ENCODE measurements at regions not wholly inside any gene's neighbourhood (a gene's known extent, or its start where the extent isn't known, plus 50 kb on each side); places are given as distances from the start of the nearest gene placed in this dataset.

DNA sequence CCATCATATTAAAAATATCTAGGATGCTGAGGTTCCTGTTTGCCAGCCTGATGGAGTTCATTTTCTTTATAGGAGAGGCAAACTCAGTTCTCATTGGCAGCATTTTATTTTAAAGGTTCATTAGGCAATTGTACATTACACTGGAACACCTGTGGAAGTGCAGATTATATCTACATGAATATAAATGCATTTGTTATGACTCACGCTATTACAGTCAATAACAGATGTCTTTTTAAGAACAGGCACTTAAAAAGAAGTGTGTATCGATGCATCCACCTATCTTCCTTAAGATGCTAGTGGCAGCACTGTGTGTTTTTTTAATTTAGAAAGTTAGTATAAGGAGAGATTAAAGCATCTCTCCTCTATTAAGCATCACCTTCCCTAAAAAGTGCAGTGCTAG lies 276.5 kb downstream of the PRDM2 start:
- DNase-seq = no peak

DNA sequence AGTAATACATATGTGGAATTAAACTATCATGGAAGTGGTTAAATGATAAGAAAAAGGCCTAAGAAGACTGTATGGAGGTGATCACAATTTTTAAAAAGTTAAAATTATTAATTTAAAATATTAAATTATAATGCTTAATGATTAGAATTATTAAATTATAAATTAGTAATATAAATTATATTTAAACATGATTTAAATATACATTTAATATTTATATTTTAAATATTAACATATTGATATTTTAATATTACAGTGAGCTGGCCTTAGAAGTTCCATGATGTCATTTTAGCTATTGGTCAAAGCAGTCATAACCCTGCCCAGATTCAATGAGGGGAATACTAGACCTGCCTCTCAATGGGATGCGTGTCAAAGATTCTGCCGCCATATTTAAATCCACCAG lies 281.2 kb downstream of the PRDM2 start:
- no peak for DNase-seq

DNA sequence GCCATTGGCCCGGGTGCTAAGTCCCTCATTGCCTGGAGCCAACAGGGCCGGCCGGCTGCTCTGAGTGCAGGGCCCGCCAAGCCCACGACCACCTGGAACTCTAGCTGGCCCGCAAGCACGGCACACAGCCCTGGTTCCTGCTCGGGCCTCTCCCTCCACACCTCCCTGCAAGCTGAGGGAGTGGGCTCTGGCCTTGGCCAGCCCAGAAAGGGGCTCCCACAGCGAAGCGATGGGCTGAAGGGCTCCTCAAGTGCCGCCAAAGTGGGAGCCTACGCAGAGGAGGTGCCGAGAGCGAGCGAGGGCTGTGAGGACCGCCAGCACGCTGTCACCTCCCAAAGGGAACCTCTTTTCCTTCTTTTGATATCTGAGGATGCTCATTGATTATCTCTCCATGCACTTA lies 283.4 kb downstream of the PRDM2 start:
- DNase-seq = no peak

DNA sequence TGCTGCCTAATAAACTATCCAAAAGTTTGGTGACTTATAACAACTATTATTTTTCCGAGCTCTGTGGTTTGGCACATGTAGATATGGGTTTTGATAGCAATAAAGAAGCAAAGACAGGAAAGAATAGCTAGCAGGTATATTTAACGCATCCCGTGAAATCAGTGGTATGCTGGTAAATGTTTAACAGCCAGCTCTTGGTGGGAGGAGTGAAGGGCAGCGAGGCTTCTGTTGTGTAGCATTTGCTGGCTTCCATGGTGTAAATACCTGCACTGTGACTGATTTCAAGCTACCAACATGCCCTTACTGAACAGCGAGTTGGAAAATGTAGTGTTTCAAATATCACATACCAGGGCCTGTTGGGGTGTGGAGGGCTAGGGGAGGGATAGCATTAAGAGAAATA lies 291.0 kb downstream of the PRDM2 start:
- no peak for DNase-seq

DNA sequence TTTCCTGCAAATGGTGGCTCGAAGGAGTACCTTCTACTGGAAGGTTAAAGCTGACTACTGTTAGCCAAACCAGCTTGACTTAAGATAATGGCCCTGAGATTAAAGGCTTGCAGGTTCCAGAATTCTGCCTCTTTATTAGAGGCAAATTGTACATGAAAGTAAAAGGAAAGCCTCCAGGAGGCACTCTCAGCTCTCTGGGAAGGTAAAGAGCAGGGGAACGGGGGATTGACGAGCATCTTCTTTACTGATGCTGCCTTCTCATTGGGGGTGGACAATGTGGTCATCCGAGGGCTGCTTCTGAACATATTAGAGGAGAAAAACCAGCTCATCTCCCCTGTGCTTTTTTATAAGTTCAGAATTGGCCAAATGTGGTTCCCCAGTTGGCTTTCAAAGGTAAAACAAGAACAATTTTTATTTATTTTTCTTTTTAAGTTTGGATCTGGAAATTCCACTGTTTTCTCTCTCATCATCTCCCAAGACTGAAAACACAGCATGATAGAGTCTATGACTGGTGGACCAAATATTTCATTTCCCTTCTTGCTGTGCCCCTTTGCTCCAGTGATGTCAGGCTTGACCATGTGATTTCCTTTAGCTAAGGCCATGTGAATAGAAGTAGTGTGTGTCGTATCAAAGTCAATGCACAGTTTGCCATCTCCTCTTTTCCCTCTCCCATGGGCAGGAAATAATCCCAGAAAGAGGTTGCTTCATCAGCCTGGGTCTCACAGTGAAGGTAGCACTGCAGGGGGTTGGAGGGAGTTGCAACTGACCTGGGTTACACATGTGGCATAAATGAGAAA lies 292.7 kb downstream of the PRDM2 start:
- no peak for DNase-seq

DNA sequence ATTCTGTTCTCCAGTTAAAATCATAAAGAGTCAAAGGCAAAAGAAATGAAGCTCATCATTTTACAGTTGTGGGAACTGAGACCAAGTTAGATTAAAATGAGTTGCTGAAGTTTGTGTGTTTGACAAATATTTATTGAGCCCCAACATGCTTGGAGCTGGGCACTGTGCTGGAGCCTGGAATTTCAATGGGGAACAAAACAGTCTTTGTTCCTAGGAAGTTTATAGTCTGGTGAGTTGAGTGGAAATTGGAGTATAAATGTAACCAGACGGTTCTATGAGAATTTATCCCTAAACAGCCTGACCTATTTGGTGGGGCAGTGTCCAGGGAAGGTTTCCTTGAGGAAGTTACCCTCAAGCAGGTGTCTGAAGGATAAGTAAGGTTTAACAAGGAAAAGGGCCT lies 294.4 kb downstream of the PRDM2 start:
- no peak for DNase-seq

DNA sequence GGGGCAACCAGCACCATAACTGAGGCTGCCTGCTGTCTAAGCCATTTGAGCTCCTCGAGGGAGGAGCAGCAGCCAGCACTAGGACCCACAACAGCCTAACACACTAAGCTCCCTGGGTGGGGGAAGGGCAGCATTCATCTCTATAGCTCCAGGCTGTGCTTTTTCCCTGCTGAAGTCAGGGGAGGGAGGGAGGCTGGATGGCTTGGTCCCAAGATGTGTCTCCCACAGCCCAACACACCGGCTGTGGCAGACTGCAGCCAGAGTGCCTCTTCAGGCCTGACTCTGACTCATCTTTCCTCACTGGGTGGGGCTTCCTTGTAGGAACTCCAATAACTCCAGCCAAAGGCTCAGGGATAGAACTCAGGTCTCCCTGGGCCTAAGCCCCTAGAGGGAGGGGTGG lies 296.3 kb downstream of the PRDM2 start:
- no peak for DNase-seq

DNA sequence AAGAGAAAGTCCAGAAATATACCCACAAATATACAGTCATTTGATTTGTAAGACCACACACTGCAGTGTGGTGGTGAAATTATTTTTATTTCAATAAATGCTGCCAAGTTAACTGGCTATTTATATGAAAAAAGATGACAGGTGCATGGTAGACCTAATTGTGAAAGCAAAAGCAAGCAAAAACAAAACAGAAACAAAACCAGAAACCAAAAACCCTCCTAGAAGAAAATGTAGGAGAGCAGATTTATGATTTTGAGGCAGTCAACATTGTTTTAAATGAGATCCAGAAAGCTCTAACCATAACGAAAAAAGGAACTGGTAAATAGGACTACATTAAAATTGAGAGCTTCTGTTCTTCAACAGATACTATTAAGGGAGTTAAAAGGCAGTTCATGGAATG lies 303.6 kb downstream of the PRDM2 start:
- no peak for DNase-seq

DNA sequence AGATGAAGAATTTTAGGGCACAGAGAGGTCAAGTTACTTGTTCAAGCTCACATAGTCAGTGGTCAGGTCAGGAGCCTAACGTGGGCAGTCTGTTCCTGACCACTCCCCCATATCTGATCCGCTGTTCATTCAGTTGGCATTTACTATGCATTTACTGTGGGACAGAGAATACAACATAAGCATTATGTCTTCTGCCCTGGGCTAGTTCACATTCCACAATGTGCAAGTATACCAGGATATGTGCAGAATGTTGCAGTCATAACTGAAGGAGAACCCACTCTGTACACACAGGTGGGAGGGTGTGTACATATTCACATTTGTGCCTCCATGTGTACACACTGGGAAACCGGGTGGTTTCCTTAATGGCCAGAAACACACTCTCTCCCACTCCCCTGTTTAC lies 309.6 kb downstream of the PRDM2 start:
- no peak for DNase-seq

DNA sequence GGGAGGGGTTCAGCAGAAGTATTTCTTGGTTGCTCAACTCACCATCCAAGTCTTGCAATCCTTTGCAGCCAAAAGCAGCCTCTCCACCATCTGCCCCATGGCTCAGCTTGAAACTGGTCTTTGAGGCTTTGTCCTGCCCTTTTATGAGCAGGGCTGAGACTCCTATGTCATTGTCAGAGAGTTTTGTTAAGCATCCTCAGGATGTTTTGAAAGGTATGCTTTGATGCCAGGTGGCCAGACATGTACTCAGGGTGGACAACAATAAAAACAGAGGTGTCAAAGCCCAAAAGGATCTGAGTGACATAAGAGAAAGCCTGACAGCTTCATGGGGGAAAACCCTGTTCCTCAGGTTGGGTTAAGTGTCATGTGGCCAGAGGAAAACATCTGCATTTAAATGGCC lies 310.5 kb downstream of the PRDM2 start:
- no peak for DNase-seq

DNA sequence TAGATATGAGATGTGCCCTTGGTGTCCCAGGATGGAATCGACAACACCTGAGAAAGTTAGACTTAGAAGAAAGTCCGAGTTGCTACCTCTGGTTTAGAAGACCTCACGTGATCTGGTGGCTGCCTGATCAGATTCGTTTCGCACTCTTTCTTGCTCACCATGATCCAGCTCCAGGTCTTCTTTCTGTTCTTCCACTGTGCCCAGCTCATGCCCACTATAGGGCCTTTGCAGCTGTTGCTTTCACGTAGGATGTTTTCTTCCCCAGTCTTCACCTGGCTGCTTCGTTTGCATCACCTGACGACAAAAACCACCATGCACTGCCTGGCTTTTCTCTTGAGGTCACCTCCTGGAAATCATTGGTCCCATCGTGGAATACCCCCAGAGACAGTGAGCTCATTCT lies 311.1 kb downstream of the PRDM2 start:
- no peak for DNase-seq

DNA sequence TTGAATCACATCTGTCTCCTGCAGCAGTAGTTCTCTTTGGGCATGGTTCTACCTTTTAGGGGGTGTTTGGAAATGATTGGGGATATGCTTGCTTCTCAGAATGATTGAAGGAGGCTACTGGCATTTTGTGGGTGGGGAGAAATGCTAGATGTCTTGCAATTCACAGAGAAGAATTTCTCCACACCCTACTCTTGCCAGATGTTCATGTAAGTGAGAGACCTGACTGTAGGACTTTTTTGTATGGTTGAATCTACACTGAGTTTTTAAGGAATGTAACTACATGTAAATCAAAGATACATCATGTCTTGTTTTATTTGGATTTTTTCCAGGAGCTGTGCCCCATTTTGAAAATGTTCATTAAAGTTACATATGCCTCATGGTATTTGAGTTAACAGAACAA lies 311.9 kb downstream of the PRDM2 start:
- no peak for DNase-seq

DNA sequence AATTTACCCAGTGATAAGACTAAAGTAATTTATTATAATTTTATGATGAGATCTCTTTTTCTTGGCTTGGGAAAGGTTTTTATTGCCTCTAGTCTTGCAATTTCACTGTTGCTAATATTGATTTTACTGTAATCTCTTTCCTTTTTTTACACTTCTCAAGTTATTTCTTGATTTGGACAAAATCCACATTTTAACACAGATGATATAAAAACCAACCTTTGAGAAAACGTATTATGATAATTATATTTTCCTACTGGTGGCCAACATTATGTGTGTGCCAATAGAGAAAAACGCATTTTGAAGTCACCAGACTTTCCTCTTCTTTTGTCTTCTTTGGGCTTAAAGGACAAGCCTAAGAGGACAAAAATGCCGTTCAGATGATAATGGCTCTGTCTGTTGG lies 314.9 kb downstream of the PRDM2 start:
- DNase-seq = no peak

DNA sequence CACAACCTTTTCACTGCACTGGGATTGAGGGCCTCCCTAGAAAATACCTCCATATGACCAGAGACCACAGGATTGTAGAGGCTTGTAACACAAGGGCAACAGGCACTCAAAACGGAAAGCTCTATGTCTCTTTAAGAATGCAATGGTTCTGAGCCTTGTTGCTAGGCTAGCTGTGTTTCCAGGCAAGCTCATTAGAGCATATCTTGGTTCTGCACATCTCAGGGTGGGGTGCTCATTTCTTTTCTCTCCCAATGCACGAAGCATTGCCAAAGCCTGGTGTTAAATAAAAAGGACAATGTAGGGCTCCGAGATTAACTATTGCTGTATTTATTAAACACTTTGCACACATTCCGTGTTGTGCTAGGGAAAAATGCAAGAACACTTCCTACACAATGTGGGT lies 315.9 kb downstream of the PRDM2 start:
- DNase-seq = no peak

DNA sequence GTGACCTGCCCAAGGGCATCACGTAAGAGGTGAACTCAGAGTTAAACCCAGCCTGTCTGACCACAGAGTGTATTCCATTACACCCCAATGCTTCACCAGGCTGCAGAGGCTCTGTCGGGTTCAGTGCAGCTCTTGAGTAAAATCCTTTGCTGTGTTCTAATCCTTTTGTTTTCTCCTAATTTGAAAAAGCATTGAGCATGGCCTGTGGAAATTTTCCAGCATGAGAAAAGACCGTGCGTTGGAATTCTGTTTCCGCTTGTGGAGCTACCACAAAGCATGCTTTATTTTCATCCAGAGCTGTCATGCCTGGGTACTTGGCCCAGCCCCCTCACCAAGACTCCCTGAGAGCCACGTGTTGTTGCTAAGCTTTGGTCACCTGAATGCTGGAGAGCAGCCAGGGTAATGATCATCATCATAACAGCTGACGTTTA lies 317.6 kb downstream of the PRDM2 start:
- no peak for DNase-seq

DNA sequence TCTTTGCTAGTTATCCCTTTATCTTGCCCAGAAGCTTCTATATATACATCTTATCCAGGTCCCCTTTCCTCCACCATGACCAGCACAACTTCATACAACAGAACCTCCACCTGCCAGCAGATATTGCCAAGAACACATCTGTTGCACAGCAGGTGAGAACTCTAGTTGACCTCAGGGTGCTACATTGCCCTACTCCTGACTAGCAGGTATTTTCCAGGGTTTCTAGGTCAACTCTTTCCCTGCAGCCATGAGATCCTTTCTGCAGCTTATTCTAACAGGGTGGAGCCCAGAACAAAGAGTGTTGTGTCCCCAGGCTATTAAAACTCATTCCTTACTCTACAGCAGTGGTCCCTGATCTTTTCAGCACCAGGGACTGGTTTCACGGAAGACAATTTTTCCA lies 319.5 kb downstream of the PRDM2 start:
- no peak for DNase-seq

DNA sequence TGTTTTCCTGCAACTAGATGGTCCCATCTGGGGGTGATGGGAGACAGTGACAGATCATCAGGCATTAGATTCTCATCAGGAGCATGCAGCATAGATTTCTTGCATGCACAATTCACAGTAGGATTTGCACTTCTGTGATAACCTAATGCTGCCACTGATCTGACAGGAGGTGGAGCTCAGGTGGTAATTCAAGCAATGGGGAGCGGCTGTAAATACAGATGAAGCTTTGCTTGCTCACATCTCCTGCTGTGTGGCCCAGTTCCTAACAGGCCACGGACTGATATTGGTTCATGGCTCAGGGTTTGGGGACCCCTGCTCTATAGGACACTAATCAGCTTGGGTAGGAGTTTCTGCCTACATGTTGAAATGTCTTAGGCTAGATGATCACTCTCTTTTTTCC lies 320.0 kb downstream of the PRDM2 start:
- DNase-seq = no peak

DNA sequence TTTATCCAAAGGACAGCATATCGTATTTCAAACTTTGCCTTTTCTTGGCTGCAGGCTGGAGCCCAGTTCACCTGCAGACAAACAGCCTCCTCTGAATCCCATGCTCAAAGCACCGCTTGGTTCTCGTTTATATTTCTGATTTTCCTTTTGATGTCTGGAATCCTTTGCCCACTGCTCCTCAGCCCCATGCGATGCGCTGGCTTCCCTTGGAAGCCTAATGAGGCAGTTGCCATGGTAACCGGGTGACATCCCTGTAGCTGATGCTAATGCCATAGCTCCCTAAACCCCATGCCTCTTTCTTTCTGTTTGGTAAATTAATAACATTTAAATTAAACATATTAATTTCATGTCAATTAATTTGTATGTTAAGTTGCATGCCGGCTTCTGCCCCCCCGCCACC lies 327.1 kb downstream of the PRDM2 start:
- no peak for DNase-seq

DNA sequence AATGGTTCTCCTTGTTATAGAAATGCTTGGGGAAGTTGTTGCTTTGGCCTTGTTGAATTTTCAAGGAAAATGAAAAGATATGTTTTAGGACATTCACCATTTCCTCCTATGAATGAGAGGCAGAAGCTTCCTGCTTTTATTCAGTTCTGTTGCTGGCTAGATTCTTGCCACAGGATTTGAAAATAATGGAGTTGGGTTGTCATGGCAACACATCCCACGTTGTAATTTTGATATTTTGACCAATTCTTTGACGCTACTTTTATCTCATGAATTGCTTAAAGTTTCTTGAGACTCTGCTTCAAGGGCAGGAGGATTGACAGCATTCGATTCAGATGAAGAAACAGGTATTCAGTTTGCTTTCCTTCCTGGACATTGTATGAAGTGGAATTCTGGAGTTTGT lies 331.5 kb downstream of the PRDM2 start:
- no peak for DNase-seq

DNA sequence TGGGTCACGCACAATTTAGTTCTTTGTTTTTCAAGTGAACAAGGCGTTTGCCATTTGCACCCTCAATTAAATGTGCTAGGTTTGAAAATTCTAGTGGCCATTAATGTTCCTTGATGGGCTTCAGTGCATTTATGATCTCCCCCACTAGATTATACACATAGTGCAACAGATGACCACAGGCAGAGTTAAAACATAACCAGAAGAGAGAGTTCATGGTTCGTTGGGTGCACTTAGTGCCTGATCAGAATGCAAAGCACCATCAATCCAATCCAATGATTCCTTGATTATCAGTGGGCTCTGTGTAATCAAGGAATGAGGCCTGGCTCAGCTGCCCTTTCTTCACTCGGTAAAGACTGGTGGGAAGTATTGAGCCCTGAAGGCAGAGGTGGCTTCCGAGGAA lies 334.5 kb downstream of the PRDM2 start:
- no peak for DNase-seq

DNA sequence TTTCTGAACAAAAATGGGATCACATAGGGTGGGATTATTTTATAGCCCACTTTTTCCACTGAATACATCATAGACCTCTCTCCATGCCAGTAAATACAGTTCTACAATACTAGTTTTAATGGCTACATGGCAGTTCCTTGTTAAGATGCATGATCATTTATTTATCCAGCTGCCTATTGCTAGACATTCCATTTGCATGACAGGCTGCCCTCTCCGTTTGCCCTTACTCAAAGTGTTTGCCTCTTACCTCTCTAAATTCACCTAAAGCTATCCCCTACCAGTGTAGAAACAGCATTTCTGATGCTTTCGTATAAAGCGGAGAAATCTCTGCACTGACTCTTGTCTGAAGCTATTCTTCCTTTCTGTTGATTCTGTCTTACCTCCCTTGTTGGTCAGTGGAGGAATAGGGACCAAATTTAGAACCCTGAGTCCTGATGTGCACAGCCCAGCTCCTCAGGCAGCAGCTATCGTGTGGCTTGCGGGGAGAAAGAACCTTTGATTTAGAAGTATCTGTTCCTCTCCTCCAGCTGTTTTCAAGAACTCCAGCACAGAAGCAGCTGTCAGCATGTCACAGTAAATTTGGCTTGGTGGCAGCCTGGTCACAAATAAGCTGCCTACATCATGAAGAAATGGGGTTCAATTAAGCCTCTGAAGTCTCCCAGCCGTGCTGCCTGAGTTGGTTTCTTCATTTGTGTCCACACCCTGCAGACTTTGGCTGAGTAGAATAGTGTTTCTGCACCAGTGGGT lies 337.3 kb downstream of the PRDM2 start:
- no peak for DNase-seq

DNA sequence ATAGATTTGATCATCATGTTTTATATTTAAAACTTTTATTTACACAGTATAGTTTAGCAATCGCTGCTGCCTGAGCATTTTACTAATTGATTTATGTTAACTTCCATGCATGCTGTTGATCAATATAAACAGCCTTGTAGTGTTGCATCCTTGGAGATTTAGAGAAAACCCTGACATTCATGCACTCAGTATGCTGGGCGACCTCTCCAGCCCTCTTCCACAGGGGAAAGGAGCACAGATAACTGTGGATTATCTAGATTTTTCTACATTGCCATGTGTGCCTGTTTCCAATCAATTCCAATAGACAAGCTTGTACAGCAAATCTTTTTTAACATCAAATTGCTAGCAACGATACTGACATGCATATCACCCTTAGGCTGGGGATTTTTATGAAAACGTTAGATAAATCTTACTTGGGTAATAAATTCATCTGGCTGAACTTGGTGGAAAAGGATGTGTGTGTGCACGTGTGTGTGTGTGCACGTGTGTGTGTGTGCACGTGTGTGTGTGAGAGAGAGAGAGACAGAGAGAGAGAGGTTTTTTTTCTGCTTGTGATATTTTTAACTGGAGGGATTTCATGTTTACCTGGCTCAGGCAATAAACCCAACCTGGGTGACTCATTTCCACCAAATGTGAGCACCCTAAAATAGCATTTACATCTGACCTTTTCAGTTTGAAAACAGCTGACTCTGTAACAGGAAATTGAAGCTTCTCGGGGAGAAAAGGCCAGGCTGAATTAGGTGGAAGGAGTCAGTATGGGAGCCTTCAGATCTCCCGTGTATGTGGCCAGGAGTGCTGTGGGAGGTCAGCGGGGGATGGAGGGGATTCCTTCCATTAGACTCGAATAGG lies 339.8 kb downstream of the PRDM2 start:
- no peak for DNase-seq

DNA sequence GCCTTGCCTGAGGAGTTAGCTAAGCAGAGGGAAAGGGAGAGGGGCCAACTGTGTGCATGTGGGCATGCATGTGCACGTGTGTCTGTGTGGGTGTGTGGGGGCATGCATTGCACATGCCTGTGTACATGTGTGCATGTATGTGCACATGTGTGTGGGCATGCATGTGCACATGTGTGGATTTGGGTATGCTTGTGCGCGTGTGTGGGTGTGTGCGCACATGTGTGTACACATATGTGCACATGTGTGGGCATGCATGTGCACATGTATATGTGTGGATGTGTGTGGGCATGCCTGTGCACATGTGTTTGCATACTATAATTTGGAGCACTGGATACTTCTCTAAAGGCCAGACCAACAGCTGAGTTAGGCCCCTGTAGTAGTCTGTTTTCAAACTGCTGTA lies 350.0 kb downstream of the PRDM2 start:
- no peak for DNase-seq

All from left hindlimb (tissue), 1 donor.